ENCODE measurements at regions not wholly inside any gene's neighbourhood (a gene's known extent, or its start where the extent isn't known, plus 50 kb on each side); places are given as distances from the start of the nearest gene placed in this dataset.
A peak's percentile ranks its signal among the peaks of the same experiment; 100 is the strongest.
"Not testable (repeated sequence)": the region's sequence is repeated elsewhere in the genome, so short reads cannot be mapped to it uniquely, and the experiment has no call there.

- DNase-seq (ENCODE audit: low read depth in 2 of 3, low spot score in 2 of 3) = not testable (repeated sequence)
Measured at GRCh38 chrX:80508083-80508482, 87.8 kb downstream of the TENT5D start.

- DNase-seq (ENCODE audit: low read depth in 2 of 3, low spot score in 2 of 3) = peak in 2 of 3 donors; percentile 17 to 52
Measured at GRCh38 chrX:80511969-80512760, 91.9 kb downstream of the TENT5D start.

- no peak for DNase-seq (ENCODE audit: low read depth in 2 of 3, low spot score in 2 of 3)
Measured at GRCh38 chrX:80512924-80513323, 92.7 kb downstream of the TENT5D start.

GRCh38 chrX:80513625-80514024, 93.4 kb downstream of the TENT5D start:
- no peak for DNase-seq (ENCODE audit: low read depth in 2 of 3, low spot score in 2 of 3)

- no peak for DNase-seq (ENCODE audit: low read depth in 2 of 3, low spot score in 2 of 3)
Measured at GRCh38 chrX:80537096-80537495, 116.8 kb downstream of the TENT5D start.

- DNase-seq (ENCODE audit: low read depth in 2 of 3, low spot score in 2 of 3) = no peak
Measured at GRCh38 chrX:80550722-80551121, 130.5 kb downstream of the TENT5D start.

- no peak for DNase-seq (ENCODE audit: low read depth in 2 of 3, low spot score in 2 of 3)
Measured at GRCh38 chrX:80556148-80556547, 135.9 kb downstream of the TENT5D start.

- DNase-seq (ENCODE audit: low read depth in 2 of 3, low spot score in 2 of 3) = no peak
Measured at GRCh38 chrX:80572636-80573035, 152.4 kb downstream of the TENT5D start.

- no peak for DNase-seq (ENCODE audit: low read depth in 2 of 3, low spot score in 2 of 3)
Measured at GRCh38 chrX:80573275-80573674, 153.0 kb downstream of the TENT5D start.

- DNase-seq (ENCODE audit: low read depth in 2 of 3, low spot score in 2 of 3) = not testable (repeated sequence)
Measured at GRCh38 chrX:80574486-80575086, 154.3 kb downstream of the TENT5D start.

GRCh38 chrX:80576267-80576666, 156.0 kb downstream of the TENT5D start:
- DNase-seq (ENCODE audit: low read depth in 2 of 3, low spot score in 2 of 3) = no peak

- DNase-seq (ENCODE audit: low read depth in 2 of 3, low spot score in 2 of 3) = no peak
Measured at GRCh38 chrX:80576806-80577533, 156.7 kb downstream of the TENT5D start.

- peak in 2 of 3 donors; percentile 4 to 37 for DNase-seq (ENCODE audit: low read depth in 2 of 3, low spot score in 2 of 3)
Measured at GRCh38 chrX:80578517-80579105, 158.4 kb downstream of the TENT5D start.

- DNase-seq (ENCODE audit: low read depth in 2 of 3, low spot score in 2 of 3) = not testable (repeated sequence)
Measured at GRCh38 chrX:80590992-80591391, 170.7 kb downstream of the TENT5D start.

GRCh38 chrX:80602036-80602860, 182.0 kb downstream of the TENT5D start:
- DNase-seq (ENCODE audit: low read depth in 2 of 3, low spot score in 2 of 3) = no peak

Data from hematopoietic multipotent progenitor cell (in vitro differentiated cells).